ENCODE measurements at regions not wholly inside any gene's neighbourhood (a gene's known extent, or its start where the extent isn't known, plus 50 kb on each side); places are given as distances from the start of the nearest gene placed in this dataset.

- TF ChIP-seq PPARD (CRISPR knock-in tag; IDR thresholded peaks at IDR 0.05) (no peak), ZKSCAN3 (CRISPR knock-in tag; IDR thresholded peaks at IDR 0.05) (no peak), ZNF407 (IDR thresholded peaks at IDR 0.05; ENCODE audit: low read depth) (no peak), NCOA6 (IDR thresholded peaks at IDR 0.05) (no peak)
Observed at GRCh38 chr15:35622641-35623340, 76.8 kb upstream of the DPH6 start (continued).
